ENCODE measurements at regions not wholly inside any gene's neighbourhood (a gene's known extent, or its start where the extent isn't known, plus 50 kb on each side); places are given as distances from the start of the nearest gene placed in this dataset.
"Not testable (repeated sequence)": the region's sequence is repeated elsewhere in the genome, so short reads cannot be mapped to it uniquely, and the experiment has no call there.

DNA sequence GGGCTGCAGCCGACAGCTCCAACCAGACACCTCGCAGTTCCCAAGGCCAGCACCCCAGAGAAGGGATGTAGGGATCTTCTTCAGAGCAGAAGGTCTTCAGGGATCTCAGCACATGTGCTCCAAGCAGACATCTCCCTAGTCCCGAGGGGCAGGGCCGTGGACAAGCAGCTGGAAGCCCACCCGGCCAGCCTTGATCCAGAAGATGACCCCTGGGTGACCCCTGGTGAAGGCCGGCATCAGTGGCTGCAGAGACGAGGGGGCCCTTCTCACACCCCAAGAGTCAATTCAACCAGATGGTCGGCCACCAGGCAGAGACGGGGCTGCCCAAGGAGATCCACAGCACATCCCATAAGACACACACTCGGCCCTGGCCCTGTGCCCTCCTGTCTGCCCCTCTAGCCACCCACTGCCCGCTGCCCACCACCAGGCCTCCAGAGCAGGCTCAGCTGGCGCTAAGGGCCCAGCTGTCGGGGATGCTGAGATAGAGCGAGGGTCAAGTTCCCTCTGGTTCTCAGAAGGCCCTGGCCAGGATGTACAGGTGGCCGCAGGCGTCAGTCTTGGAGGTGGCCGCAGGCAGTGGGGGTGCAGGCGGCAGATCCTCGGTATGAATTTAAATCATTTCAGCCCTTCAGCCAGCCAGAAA, 168.3 kb downstream of the BRD1 start:
- no peak for DNase-seq (ENCODE audit: low read depth in 3 of 3)

DNA sequence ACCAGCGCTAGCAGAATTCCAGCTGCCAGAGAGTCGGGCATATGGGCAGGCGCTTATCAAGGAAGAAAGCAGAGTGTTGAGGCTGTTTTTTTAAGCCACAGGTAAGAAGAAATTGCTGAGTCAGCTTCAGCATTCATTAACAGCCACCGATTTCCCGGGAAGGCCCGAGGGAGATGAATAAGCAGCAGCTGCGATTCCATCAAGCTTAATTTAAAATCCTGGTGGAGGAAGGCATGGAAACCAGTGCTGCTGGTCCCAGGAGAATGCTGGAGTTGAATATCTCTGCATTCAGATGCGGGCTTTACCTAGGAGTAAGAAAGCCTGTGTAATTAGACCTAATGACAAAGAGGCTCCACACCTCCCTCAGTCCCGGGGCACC, 168.8 kb downstream of the BRD1 start:
- DNase-seq (ENCODE audit: low read depth in 3 of 3), result no peak

DNA sequence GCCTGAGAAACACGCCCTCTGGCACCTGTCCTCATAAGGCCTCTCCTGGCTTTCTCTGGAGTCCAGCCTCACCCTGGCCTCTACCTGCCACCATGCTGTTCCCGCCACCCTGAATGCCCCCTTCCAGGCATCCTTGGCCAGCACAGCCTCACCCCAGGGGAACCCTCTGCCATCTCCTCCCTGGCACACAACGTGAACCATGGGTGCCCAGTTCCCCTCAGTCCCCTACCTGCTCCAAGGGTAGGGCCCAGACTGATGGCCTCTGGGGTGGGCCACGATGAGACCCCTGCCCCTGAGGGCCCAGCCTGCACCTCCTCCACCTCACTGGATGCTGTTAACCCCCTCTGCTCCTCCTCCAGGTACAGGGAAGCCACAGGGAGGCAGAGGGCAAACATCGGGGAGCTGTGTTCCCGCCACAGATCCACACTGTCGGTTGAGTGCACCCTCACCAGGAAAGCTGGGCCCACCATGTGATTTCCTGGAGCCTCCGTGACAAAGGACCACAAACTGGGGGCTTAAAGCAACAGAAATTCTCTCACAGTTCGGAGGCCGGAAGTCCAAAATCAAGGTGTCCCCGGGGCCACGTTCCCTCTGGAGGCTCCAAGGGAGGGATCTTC, 169.6 kb downstream of the BRD1 start:
- DNase-seq (ENCODE audit: low read depth in 3 of 3), result no peak

DNA sequence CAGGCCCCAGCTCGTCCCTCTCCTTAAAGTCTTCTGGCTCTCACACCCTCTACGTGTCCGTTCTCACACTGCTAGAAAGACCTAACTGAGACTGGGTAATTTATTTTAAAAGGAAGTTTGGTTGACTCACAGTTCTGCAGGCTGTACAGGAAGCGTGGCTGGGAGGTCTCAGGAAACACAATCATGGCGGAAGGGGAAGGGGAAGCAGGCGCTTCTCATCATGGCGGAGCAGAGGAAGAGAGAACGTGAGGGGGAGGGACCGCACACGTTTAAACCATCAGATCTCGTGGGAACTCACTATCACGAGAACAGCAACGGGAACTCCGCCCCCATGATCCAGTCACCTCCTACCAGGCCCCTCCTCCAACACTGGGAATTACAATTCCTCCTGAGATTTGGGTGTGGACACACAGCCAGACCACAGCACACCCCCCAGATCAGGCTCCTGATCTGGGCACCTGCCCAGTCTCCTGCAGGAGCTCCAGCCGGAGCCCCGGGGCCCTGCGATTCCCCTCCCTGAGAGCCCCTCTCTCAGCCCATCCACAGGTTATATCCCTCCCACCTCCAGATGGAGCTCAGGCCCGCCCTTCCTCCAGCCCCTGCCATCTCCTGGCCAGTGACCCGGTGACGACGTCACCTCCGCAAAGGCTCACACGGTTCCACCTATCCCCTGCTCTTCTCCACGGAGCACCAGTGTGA, 170.2 kb downstream of the BRD1 start:
- DNase-seq (ENCODE audit: low read depth in 3 of 3), result peak; percentile 41 to 72 (median 70)

DNA sequence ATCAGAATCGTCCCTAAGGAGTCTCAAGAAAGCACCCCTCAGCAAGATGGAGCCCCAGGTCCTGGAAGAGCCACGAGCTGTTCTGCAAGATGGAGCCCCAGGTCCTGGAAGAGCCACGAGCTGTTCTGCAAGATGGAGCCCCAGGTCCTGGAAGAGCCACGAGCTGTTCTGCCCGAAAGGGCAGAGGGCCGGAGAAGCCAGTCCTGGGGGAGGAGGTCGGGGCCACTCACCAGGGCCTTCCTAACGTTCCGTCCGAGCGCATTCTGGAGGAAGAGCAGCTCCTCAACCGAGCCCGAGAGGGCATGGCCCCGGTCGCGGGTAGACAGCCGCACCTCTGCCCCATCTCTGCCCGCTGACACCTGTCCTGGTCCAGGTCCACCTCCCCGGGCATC, 170.8 kb downstream of the BRD1 start:
- not testable (repeated sequence) for DNase-seq (ENCODE audit: low read depth in 3 of 3)

DNA sequence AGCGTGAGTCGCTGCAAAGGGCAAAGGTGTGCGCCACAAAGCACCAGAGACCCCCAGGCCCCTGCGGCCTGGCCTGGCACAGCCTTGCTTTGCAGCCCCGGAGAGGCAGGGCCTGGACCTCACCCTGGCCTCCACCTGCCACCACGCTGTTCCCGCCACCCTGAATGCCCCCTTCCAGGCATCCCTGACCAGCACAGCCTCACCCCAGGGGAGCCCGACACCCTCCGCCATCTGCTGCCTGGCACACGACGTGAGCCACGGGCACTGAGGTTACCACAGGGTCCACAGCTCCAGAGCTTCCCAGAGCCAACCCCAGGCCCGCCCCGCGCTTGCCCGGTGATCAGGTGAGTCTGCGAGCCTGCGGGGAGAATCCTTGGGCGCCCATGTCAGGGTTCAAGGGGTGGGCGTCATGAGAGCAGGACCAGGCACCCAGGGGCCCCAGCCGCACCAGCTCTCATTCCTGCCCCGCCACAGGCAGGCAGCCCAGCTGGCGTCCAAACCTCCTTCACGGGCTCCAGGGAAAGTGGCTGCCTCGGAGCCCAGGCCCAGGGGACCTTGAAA, 171.3 kb downstream of the BRD1 start:
- no peak for DNase-seq (ENCODE audit: low read depth in 3 of 3)

DNA sequence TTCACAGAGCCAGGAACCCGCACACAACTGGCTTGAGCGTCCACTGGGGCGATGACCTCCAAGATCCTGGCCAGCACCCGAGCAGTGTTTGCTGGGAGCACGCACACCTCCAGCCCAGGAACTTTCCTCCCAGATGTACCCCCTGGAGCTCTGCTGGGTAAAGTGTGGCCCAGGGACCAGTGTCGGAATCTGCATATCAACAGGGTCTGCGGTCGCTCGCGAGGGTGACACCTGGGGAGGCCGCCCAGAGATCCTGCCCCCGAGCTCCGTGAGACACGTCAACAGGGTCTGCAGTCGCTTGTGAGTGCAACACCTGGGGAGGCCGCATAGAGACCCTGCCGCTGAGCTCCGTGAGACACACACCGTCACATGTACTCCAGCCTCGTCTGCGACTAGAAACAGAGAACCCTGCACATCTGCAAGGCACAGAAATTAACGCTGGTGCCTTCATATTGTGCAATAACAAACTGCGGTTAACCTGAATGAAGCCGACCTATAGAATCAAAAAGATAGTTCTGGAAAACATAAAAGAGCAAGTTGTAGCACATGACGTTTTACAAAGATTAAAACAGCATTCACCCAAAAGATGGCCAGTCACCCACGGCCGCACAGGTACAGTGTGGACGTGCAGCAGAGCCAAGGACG, 172.4 kb downstream of the BRD1 start:
- no peak for DNase-seq (ENCODE audit: low read depth in 3 of 3)

DNA sequence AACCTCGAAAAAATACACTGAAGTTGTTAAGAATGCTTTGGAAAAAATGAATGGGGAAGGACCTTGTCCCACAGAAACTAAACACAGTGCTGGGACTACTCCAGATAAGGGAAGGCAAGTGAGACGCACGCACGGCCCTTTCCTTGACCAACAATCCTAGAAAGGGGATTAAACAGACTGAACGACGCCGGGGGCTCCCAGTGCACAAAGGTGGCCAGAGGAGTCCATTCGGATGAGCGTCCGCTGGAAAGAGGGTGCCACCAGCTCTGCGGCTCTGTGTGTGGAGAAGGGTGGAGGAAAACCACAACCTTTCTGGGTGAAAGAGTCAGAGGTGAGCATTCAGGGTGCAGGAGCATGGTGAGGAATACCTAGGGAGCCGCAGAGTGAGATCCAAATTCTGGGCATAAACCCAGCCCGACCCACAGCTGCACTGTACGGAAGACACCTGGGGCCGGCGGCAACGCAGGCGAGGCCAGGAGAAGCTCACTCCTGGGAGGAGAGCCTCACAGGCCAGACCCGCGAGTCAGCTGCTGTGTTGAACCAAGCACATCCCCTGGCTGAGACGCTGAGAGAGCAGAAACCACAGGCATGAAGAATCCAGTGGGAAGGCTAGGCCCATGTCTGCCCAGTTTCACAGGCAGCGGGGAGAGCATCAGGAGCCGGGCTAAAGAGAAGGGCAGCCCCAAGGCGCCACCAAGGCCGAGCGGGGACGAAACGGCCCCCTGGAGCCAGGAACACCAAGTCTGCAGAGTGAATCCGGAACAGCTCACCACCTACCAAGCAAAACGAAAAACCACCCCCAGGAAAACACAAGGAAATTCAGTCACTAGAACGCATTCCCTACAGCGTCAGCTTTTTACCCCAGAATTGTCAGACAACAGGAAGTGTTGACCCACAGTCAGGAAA, 177.1 kb downstream of the BRD1 start:
- no peak for DNase-seq (ENCODE audit: low read depth in 3 of 3)

DNA sequence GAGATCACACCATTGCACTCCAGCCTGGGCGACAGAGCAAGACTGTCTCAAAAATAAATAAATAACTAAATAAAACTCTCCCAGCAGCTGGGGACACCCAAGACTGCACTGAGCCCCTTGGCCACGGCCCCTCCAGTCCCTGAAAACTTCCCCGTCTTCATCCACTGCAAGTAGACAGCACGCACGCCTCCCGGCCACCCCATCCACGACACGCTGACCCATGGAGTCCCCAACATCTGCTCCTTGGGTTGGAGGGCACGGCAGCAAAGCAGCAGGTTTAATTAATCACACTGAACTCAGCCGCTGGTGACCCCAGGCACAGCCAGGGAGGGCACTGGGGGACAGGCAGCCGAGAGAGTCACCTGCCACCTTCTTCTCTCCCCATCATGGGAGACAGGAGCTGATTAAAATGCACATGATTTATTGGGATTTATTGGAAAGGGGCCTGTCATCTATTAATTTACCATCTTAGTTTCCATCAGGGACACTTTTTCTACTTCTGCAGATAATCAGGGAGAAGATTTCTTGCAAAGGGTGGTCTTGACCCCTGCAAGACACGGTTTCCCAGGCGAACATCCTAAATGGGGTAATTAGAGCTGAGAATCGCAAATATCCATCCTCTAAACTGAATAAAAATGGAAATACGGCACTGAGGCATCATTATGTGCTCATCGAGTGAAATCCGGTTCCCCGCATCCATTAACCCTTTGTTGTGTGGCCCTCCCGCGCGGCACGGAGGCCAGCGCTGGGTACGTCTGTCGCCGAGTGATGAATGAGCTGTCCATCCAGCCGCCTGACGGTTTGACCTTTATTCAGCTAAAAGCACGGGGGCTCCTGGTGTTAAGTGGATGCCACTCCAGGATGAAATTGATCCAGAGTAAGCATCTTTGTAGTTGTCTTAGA, 178.3 kb downstream of the BRD1 start:
- no peak for DNase-seq (ENCODE audit: low read depth in 3 of 3)

DNA sequence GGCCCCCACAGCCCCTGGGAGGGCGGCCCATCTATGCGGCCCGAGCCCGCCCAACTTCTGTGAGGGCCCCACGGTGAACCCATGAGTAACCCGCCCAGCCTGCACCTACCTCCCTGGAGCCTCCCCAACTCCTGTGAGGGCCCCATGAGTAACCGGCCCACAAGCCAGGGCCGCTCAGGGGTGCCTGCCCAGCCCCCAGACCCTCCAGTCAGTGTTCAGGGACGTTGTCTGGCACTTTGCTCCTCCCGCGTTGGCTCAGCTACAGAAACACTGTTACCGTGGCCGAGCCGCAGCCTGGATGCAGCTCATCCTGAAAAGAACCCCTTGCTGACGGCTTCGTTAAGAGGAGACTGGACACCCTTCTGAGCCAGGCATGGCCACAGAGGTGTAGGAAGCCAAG, 179.6 kb downstream of the BRD1 start:
- no peak for DNase-seq (ENCODE audit: low read depth in 3 of 3)

DNA sequence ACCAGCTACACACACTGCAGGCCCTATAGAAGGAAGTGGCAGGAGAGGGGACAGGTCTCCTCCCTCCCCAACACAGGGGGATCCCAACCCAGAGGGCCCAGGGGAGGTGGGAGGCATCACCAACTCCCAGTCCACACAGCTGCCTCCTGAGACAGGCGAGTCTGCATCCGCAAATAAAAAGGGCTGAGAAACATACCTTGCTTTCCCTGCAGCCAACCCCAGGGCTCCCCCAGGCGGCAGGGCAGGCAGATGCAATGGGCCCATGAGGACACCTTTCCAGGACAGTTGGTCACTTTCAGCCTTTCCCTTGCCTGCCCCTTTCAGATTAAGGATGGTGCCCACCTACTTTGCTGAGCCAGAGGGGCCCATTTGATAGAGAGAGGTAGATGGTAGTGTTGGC, 180.0 kb downstream of the BRD1 start:
- DNase-seq (ENCODE audit: low read depth in 3 of 3), result no peak

DNA sequence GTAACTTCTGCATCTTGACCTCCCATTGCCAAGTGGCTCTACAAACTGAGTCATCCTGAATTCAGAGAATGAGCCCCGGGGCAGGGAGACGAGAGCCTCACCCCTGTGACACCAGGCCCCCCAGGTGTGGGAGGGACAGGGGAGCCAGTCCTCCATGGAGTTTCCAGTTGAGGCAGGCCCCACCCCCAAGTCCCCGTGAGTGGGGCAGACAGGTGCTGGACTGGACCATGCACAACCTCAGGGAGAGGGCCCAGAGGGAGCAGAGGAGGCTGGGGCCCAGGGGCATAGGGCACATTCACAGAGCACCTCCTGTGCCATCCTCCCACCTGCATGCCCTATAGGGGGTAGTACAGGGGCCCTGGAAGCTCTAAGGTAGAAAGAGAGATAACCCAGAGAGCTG, 180.8 kb downstream of the BRD1 start:
- DNase-seq (ENCODE audit: low read depth in 3 of 3), result no peak

DNA sequence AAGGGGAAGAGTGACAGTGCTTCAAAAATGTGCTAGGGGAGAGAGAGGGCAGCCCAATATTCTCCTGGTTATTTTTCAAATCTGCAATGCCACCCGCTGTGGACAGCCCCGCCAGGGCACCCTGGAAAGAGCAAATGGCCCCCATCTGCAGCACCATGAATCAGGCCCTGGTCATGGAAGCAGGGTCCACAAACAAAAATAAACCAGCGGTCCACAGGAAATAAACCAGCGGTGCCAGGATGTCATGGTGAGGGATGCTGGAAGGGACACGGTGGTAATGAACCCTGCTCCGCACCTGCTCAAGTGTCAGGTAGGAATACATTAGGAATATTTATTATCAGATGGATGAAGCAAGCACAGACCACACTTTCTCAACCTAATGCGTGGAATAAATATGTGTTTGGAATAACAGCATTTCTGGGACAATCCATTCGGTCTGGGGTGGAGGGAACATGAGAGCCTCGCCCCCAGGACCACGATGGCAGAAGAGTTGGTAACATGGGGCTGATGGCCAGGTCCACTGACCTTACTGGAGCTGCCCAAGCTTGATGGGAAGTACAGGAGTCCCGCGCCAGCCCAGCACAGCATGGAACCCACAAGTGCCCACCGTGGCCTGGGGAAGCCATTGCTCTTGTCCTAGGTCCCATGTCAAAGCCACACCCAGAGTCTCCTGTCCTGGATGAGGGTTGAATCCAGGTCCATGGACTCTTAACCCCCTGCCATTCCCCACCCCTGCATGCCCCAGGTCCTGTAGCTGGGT, 181.7 kb downstream of the BRD1 start:
- DNase-seq (ENCODE audit: low read depth in 3 of 3), result no peak

DNA sequence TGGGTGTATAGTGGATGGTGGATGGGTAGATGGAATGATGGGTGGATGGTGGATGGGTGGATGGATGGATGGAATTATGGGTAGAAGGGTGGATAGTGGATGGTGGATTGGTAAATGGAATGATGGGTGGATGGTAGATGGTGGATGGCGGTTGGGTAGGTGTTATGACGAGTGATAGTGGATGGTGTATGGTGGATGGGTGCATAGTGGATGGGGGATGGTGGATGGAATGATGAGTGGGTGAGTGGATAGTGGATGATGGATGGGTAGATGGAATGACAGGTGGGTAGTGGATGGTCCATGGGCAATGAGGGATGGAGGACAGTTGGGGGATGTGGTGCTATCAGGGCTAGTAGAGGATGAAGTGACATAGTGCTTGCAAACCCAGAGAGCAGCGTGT, 182.4 kb downstream of the BRD1 start:
- DNase-seq (ENCODE audit: low read depth in 3 of 3), result no peak

DNA sequence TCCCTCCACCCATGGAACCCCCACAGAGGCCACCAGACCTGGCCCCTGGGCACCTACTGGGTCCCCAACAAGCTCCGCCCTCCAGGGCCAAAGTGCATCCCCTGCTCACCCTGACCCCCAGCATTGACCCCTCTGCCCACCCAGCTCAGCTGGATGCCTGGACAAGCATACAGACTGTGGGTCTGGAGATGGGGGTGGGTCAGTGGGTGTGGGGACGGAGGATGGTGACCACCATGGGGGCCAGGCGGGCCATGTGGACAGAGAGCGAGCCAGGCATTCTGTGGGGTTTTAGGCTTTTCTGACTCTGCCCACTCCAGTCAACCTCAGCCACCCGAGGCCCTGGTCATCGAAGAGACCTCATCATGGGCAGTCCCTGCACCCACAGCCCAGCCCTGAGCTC, 183.7 kb downstream of the BRD1 start:
- no peak for DNase-seq (ENCODE audit: low read depth in 3 of 3)

DNA sequence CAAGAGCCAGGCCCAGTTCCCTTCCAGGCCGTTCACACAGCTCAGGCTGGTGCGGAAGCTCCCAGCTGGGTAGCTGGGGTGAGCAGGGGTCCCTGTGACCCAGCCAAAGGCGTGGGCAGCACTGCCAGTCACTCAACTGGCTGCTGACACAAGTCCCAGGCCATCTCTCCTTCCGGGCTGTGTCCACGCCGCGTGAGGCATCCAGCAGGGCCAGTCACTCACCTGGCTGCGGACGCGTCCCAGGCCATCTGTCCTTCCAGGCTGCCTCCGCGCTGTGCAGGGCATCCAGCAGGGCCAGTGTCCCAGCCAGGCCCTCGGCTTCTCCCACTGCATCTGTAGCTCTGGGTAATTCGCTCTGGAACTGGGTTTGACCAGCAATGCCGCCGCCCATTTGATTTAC, 184.2 kb downstream of the BRD1 start:
- no peak for DNase-seq (ENCODE audit: low read depth in 3 of 3)

DNA sequence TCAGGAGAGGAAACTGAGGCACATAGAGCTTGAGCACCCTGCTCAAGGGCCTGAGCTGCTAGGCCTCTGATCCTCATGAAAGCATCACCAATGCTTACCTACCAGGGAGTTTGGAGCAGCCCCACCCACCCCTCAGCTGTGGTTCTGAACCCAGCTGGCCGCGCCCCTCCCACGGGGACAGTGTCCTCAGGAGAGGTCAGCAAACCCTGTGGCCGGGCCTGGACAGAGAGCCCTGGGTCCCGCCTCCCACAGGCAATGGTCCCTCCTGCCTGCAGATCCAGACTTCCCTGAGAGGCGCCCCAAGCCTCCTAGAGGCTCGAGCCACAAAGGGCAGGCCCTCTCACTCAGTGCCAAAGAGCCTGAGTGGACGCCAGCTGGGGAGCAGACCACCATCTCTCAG, 184.9 kb downstream of the BRD1 start:
- no peak for DNase-seq (ENCODE audit: low read depth in 3 of 3)

DNA sequence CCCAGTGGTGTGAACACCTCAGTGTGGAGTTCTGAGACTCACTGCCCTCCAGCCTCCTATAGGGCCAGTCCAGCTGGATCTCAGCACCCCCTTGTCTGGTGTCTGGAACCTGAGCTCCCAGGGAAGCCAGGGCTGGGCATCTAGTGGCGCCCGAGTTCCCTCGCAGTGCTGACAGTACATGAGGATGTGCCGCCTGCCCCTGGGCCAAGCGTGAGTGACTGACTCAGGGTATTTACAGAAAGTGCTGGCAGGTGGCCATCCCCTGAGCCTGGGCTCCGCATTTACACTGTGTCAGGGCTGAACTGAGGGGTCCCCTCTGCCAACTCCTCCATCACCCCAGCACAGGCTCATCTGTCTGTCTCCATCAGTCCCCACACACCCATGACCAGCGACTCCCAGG, 185.3 kb downstream of the BRD1 start:
- DNase-seq (ENCODE audit: low read depth in 3 of 3), result no peak

DNA sequence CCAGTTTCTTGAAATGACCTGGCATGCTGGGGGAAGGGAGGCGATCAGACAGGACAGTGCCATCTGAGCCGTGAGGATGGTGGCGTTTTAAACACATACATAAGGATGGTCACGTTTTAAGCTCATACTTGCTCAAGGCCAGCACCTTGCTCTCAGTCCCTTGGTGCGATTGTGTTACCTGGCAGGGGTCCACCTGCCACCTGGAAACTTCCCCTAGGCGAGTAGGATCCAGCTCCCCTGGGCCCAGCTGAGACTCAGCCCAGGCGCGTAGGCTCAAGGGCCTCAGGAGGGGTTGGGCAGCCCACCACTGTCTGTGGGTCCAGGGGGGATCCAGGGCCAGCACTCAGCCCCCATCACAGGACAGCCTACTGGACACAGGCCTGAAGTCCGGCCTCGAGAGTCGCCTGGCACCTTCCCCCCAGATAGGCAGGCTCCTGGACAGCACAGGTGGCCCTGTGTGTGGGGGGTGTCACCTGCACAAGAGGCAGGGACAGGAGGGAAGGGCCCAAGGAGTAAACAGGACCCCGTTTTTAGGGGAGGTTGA, 185.8 kb downstream of the BRD1 start:
- DNase-seq (ENCODE audit: low read depth in 3 of 3), result no peak

Measured in stimulated activated CD4-positive, alpha-beta T cell treated with anti-CD3 and anti-CD28 coated beads, TNF-alpha, amount 100 ng/mL, for 48 hours (primary cell).